HL-60 (cell line): ENCODE measurements at regions not wholly inside any gene's neighbourhood (a gene's known extent, or its start where the extent isn't known, plus 50 kb on each side); places are given as distances from the start of the nearest gene placed in this dataset.

Experiments
- DNase-seq, 2 experiments: peaks; one replicate each; pipeline ENCODE4 v3.0.0-alpha.2; 2010 to 2020; ENCODE audit warnings: low read depth in 1 of 2, low spot score in 1 of 2
- H3K27ac ChIP-seq: fragments of 250-450 bp; sonication (Bioruptor Pico); replicated peaks from 2 replicates; pipeline ENCODE4 v1.5.1; 2020; ENCODE audit warnings: mild to moderate bottlenecking, moderate library complexity
- H3K27me3 ChIP-seq: fragments of 250-450 bp; sonication (Bioruptor Pico); 2 replicates; pipeline ENCODE4 v1.5.1; 2021; ENCODE audit warnings: mild to moderate bottlenecking, moderate library complexity; ENCODE audit not compliant: insufficient read depth, poor library complexity, severe bottlenecking
- H3K4me3 ChIP-seq: replicated peaks from 2 replicates; pipeline ENCODE4 v1.5.1; 2011; ENCODE audit warnings: mild to moderate bottlenecking, control low read depth, low read length; ENCODE audit not compliant: insufficient read depth
- GABPA ChIP-seq: IDR thresholded peaks from 2 replicates; pipeline ENCODE4 v1.6.1; 2012; ENCODE audit warnings: low read depth
- POLR2AphosphoS5 ChIP-seq: IDR thresholded peaks from 2 replicates; pipeline ENCODE4 v1.6.1; 2012; ENCODE audit warnings: low read depth
- SPI1 ChIP-seq: IDR thresholded peaks from 2 replicates; pipeline ENCODE4 v1.6.1; 2012; ENCODE audit warnings: low read depth, mild to moderate bottlenecking, borderline replicate concordance
- TF ChIP-seq, protein P1 (sequence below): IDR thresholded peaks from 2 replicates; pipeline ENCODE4 v1.6.1; 2012; ENCODE audit warnings: low read depth; ENCODE audit not compliant: insufficient replicate concordance
- TF ChIP-seq, protein P2 (sequence below): IDR thresholded peaks from one replicate; pipeline ENCODE4 v1.5.1; 2011; ENCODE audit warnings: low read length, control low read depth, inconsistent platforms; ENCODE audit not compliant: insufficient read depth

DNA sequence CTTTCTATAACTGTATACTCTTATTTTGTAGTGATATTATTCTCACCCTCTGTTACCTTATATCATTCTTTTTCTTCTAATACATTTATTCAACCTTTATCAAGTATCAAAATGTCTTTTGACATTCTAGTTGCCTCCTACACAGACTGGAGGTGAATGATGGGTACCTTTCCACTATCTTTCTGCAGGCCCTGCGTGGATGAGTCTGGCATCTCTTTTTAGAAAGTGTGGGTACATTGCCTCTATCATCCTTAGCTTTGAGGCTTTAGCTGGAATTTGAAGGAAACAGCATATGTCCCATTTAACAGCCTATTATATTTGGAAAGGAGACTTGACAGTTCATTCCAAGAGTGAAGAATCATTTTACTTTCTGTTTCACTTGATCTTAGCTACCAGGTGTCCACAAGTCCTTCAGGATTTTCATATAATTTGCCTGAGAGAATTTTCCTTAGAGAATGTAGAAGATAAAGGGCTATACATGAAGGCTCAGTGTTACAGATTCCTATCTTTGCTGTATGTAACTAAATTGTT, 192.0 kb downstream of the CWF19L2 start:
- TF ChIP-seq, protein P1, sequence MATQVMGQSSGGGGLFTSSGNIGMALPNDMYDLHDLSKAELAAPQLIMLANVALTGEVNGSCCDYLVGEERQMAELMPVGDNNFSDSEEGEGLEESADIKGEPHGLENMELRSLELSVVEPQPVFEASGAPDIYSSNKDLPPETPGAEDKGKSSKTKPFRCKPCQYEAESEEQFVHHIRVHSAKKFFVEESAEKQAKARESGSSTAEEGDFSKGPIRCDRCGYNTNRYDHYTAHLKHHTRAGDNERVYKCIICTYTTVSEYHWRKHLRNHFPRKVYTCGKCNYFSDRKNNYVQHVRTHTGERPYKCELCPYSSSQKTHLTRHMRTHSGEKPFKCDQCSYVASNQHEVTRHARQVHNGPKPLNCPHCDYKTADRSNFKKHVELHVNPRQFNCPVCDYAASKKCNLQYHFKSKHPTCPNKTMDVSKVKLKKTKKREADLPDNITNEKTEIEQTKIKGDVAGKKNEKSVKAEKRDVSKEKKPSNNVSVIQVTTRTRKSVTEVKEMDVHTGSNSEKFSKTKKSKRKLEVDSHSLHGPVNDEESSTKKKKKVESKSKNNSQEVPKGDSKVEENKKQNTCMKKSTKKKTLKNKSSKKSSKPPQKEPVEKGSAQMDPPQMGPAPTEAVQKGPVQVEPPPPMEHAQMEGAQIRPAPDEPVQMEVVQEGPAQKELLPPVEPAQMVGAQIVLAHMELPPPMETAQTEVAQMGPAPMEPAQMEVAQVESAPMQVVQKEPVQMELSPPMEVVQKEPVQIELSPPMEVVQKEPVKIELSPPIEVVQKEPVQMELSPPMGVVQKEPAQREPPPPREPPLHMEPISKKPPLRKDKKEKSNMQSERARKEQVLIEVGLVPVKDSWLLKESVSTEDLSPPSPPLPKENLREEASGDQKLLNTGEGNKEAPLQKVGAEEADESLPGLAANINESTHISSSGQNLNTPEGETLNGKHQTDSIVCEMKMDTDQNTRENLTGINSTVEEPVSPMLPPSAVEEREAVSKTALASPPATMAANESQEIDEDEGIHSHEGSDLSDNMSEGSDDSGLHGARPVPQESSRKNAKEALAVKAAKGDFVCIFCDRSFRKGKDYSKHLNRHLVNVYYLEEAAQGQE = no peak
- TF ChIP-seq POLR2AphosphoS5 (no peak), GABPA (no peak), SPI1 (no peak)
- TF ChIP-seq, protein P2, sequence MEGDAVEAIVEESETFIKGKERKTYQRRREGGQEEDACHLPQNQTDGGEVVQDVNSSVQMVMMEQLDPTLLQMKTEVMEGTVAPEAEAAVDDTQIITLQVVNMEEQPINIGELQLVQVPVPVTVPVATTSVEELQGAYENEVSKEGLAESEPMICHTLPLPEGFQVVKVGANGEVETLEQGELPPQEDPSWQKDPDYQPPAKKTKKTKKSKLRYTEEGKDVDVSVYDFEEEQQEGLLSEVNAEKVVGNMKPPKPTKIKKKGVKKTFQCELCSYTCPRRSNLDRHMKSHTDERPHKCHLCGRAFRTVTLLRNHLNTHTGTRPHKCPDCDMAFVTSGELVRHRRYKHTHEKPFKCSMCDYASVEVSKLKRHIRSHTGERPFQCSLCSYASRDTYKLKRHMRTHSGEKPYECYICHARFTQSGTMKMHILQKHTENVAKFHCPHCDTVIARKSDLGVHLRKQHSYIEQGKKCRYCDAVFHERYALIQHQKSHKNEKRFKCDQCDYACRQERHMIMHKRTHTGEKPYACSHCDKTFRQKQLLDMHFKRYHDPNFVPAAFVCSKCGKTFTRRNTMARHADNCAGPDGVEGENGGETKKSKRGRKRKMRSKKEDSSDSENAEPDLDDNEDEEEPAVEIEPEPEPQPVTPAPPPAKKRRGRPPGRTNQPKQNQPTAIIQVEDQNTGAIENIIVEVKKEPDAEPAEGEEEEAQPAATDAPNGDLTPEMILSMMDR = no peak
- no peak for DNase-seq
- H3K27ac ChIP-seq = no peak overlapping the region

GRCh38 chr11:107263844-107264563, 193.6 kb downstream of the CWF19L2 start:
- Histone ChIP-seq H3K27me3 (no peaks in the 10 kb centered on the region), H3K4me3 (no peak overlapping the region), H3K27ac (no peak overlapping the region)
- peak; percentile 4 to 19 for DNase-seq
- TF ChIP-seq, protein P2 = no peak
- peak; percentile 75 for TF ChIP-seq SPI1
- TF ChIP-seq, protein P1 = no peak

More for the DNA sequence above, 192.0 kb downstream of the CWF19L2 start:
- H3K27me3 ChIP-seq = no peaks in the 10 kb centered on the region
- no peak overlapping the region for H3K4me3 ChIP-seq

- no peak overlapping the region for H3K27ac ChIP-seq
- no peak overlapping the region for H3K4me3 ChIP-seq
- TF ChIP-seq, protein P2 = no peak
- no peak for TF ChIP-seq GABPA
- TF ChIP-seq, protein P1 = no peak
- no peak for TF ChIP-seq SPI1
- no peak for TF ChIP-seq POLR2AphosphoS5
- peak; percentile 13 to 36 for DNase-seq
- no peaks in the 10 kb centered on the region for H3K27me3 ChIP-seq
Measured at GRCh38 chr11:107259811-107260221, 197.8 kb downstream of the CWF19L2 start.
